Upper lobe of right lung (tissue), 1 donor: ENCODE measurements at regions not wholly inside any gene's neighbourhood (a gene's known extent, or its start where the extent isn't known, plus 50 kb on each side); places are given as distances from the start of the nearest gene placed in this dataset.

Experiments
- ATAC-seq: fragments of 200-7000 bp; cut with Tn5 transposase; one replicate; pipeline ENCODE4 v1.9.1; 2020; ENCODE audit warnings: mild to moderate bottlenecking, moderate library complexity
- DNase-seq: peaks from one replicate; pipeline ENCODE4 v3.0.0-alpha.2; 2020
- H3K27ac ChIP-seq: fragments of 200-600 bp; one replicate; pipeline ENCODE4 v1.8.0; 2022
- H3K27me3 ChIP-seq: fragments of 200-600 bp; one replicate; pipeline ENCODE4 v1.8.0; 2022; ENCODE audit warnings: mild to moderate bottlenecking
- H3K36me3 ChIP-seq: fragments of 200-600 bp; one replicate; pipeline ENCODE4 v1.8.0; 2022
- H3K4me1 ChIP-seq: fragments of 200-600 bp; one replicate; pipeline ENCODE4 v1.8.0; 2022
- H3K4me3 ChIP-seq: fragments of 200-600 bp; one replicate; pipeline ENCODE4 v1.8.0; 2022; ENCODE audit warnings: mild to moderate bottlenecking
- H3K9me3 ChIP-seq: fragments of 200-600 bp; one replicate; pipeline ENCODE4 v1.8.0; 2022
- intact Hi-C: fragments of 100-400 bp; cut with DNase I; formaldehyde crosslinking; loops from one replicate; pipeline ENCODE4 v1.11.0; 2022
- TF ChIP-seq, protein P1 (sequence below): fragments of 200-600 bp; IDR thresholded peaks from one replicate; pipeline ENCODE4 v1.8.0; 2022; ENCODE audit warnings: antibody characterized with exemption
- donor health status: DM: no; HTN: yes; CAD: no; lungs with severe emphysema.

DNA sequence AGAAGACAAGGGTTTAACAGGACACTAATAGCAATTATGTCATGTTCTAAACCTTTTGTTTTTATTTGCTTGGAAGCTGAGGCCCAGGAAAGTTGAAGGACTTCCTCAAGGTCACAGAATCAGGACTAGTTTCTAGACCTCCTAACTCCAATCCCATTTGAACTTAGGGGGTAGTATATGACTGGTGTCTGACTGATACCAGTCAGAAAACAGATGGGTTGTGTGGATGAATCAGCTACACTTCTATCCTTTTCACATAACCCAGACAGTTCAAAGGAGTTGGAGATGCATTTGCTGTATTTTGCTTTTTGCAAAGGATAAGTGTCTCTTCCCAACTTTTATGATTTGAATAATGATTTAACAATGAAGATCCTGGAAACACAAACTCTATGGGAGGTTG, 322.5 kb downstream of the HLX start:
- H3K9me3 ChIP-seq = no peaks in the 10 kb centered on the region
- intact Hi-C loops = loop anchor here (10.0 kb wide), 1 partner anchor 317 kb away; no protein-coding TSS in a partner anchor
- no peaks in the 10 kb centered on the region for H3K4me1 ChIP-seq
- H3K36me3 ChIP-seq = no peaks in the 10 kb centered on the region
- H3K4me3 ChIP-seq = no peak overlapping the region
- TF ChIP-seq, protein P1, sequence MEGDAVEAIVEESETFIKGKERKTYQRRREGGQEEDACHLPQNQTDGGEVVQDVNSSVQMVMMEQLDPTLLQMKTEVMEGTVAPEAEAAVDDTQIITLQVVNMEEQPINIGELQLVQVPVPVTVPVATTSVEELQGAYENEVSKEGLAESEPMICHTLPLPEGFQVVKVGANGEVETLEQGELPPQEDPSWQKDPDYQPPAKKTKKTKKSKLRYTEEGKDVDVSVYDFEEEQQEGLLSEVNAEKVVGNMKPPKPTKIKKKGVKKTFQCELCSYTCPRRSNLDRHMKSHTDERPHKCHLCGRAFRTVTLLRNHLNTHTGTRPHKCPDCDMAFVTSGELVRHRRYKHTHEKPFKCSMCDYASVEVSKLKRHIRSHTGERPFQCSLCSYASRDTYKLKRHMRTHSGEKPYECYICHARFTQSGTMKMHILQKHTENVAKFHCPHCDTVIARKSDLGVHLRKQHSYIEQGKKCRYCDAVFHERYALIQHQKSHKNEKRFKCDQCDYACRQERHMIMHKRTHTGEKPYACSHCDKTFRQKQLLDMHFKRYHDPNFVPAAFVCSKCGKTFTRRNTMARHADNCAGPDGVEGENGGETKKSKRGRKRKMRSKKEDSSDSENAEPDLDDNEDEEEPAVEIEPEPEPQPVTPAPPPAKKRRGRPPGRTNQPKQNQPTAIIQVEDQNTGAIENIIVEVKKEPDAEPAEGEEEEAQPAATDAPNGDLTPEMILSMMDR = no peak
- DNase-seq = no peak
- no peak for ATAC-seq
- no peaks in the 10 kb centered on the region for H3K27me3 ChIP-seq
- no peak overlapping the region for H3K27ac ChIP-seq

DNA sequence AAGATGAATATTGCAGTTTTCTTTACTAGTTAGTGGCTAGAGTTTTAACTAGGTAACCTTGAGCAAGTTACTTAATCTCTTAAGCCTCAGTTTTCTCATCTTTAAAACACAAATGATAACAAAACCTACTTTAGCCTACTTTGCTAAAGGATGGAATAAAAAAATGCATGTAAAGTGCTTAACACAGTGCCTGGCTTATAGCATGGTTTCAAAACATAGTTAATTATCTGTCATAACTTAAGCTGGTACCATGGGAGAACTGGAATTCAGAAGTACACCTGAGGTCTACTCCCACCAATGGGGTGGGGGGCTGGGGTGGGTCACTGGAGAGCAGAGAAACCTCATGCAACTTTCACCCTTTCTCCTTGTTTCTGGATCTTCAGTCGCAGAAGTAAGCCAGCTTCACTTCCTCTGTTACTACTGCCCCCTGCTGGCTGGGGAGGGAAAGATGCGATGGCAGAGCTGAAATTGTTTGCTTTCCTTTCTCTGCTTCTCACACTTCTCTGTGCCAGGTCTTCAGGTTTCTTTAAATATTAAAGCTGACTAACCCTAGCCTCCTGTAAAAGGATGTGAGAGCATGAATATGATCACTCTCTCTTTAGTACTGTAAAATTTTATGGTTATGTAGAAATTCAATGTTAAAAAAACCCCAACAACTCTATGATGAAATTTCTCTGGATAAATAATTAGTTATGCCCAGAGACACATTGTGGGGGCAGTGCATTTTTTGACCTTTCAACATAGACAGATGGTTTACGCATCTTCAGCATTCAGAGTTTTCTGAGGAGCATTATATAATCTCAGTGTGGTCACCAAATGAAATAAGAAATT, 324.2 kb downstream of the HLX start:
- H3K36me3 ChIP-seq = no peaks in the 10 kb centered on the region
- intact Hi-C loops = loop anchor here (10.0 kb wide), 1 partner anchor 319 kb away; no protein-coding TSS in a partner anchor
- no peak overlapping the region for H3K27ac ChIP-seq
- H3K9me3 ChIP-seq = no peaks in the 10 kb centered on the region
- peak; percentile 73 for DNase-seq
- H3K27me3 ChIP-seq = no peaks in the 10 kb centered on the region
- H3K4me1 ChIP-seq = no peaks in the 10 kb centered on the region
- H3K4me3 ChIP-seq = no peak overlapping the region
- TF ChIP-seq, protein P1 = peak; percentile 93
- ATAC-seq = peak; percentile 91

DNA sequence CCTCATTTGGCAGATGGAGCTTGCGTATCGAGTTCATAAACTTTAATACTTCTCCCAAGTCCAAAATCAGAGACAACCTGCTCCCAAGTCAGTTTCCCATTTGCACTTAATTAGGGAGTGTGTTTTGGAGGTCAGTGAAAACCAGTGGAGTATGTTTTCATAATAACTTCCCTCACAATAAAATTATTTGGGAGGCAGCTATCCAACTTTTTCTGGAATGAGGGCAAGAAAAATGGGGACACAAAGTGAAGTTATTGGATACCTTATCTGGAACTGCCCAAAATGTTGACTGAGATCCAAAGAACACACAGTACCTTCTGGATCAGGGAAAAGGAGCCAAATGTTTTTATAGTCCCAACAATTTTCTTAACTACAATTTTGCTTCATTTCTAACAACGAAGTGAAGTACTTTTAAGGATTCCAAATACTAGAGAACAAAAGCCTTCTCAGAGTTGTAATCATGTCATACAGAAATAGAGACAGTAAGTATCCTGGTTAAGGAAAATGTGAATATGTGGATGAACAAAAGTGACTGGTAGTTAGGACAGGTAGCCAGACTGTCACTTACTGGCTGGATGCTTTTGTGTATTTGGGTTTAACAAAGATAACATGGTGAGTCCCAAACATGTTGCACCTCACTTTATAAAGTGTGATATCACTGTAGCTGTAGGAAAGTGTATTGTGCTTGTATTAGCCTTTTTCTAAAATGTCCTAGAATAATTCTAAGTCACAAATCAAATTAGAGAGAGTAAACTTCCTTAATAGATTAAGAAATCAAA, 325.0 kb downstream of the HLX start:
- no peaks in the 10 kb centered on the region for H3K27me3 ChIP-seq
- H3K27ac ChIP-seq = no peak overlapping the region
- H3K4me1 ChIP-seq = no peaks in the 10 kb centered on the region
- no peaks in the 10 kb centered on the region for H3K36me3 ChIP-seq
- H3K9me3 ChIP-seq = no peaks in the 10 kb centered on the region
- no peak overlapping the region for H3K4me3 ChIP-seq
- TF ChIP-seq, protein P1 = no peak
- intact Hi-C loops = loop anchor here (10.0 kb wide), 1 partner anchor 319 kb away; no protein-coding TSS in a partner anchor
- DNase-seq = no peak
- no peak for ATAC-seq

DNA sequence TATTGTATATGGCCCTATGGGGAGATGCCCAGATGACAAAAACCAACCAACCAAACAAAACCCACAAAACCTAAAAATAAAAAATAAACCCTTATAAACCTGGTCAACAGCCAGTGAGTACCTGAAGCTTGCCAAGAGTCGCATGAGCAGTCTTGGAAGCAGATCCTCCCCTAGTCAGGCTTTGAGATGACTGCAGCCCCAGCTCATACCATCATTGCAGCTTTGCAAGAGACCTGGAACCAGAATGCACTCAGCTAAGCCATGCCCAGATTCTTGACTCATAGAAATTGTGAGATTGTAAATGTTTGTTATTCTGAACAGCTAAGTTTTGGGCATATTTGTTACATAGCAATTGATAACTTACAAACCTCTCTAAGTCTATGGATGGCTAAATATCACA, 326.8 kb downstream of the HLX start:
- Histone ChIP-seq H3K27ac (no peak overlapping the region), H3K4me1 (no peaks in the 10 kb centered on the region), H3K9me3 (no peaks in the 10 kb centered on the region), H3K36me3 (no peaks in the 10 kb centered on the region), H3K27me3 (no peaks in the 10 kb centered on the region), H3K4me3 (no peak overlapping the region)
- DNase-seq (no peak), ATAC-seq (no peak)
- intact Hi-C loops = loop anchor here (10.0 kb wide), 1 partner anchor 321 kb away; no protein-coding TSS in a partner anchor
- TF ChIP-seq, protein P1 = no peak

DNA sequence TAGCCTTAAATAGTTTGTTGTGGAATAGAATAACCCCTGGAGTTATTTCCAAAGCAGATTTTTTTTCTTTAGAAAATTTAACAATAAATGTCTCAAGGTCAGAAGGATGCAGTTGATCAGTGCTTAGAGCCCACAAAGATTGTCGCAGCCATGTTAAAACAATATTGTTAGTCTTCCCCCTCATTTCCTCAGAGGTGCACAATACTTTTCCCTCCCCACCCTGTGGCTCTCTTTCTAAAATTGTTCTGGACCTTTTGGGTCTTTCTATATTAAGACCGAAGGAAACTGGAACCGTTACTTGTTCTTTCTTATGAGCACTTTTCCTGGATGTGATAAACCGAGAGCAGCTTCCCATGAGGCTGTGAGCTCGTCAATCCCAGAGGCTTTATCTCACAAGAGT, 333.7 kb downstream of the HLX start:
- no peak for ATAC-seq
- Histone ChIP-seq H3K4me3 (no peak overlapping the region), H3K27ac (no peak overlapping the region), H3K4me1 (no peaks in the 10 kb centered on the region), H3K27me3 (no peaks in the 10 kb centered on the region), H3K9me3 (no peaks in the 10 kb centered on the region), H3K36me3 (no peaks in the 10 kb centered on the region)
- TF ChIP-seq, protein P1 = no peak
- intact Hi-C loops = no loop called here
- no peak for DNase-seq
